ENCODE measurements at regions not wholly inside any gene's neighbourhood (a gene's known extent, or its start where the extent isn't known, plus 50 kb on each side); places are given as distances from the start of the nearest gene placed in this dataset.

GRCh38 chr3:150096700-150097587 is 126.2 kb upstream of the PFN2 start:
- no peaks in the 10 kb centered on the region for H3K27me3 ChIP-seq (ENCODE audit: insufficient read depth, low read length)

GRCh38 chr3:150094150-150094933 is 123.6 kb upstream of the PFN2 start:
- H3K4me1 ChIP-seq (ENCODE audit: insufficient read depth, low read length) = peaks cover 10% of the 10 kb centered on the region
- no peak overlapping the region for H2AFZ ChIP-seq (ENCODE audit: low read depth, low read length)
- H3K9me3 ChIP-seq (ENCODE audit: low read length) = no peaks in the 10 kb centered on the region
- no peak overlapping the region for H3K4me3 ChIP-seq (ENCODE audit: low read length)
- H3K36me3 ChIP-seq (ENCODE audit: insufficient read depth, low read length) = no peaks in the 10 kb centered on the region
- no peaks in the 10 kb centered on the region for H3K27me3 ChIP-seq (ENCODE audit: insufficient read depth, low read length)

More at GRCh38 chr3:150096700-150097587, 126.2 kb upstream of the PFN2 start:
- Histone ChIP-seq H2AFZ (ENCODE audit: low read depth, low read length) (peak overlapping the region; percentile 35), H3K36me3 (ENCODE audit: insufficient read depth, low read length) (no peaks in the 10 kb centered on the region), H3K9me3 (ENCODE audit: low read length) (no peaks in the 10 kb centered on the region), H3K4me1 (ENCODE audit: insufficient read depth, low read length) (peaks cover 2% of the 10 kb centered on the region), H3K4me3 (ENCODE audit: low read length) (no peak overlapping the region)

- Histone ChIP-seq H3K36me3 (ENCODE audit: insufficient read depth, low read length) (no peaks in the 10 kb centered on the region), H3K4me1 (ENCODE audit: insufficient read depth, low read length) (peaks cover 10% of the 10 kb centered on the region), H2AFZ (ENCODE audit: low read depth, low read length) (no peak overlapping the region), H3K27me3 (ENCODE audit: insufficient read depth, low read length) (no peaks in the 10 kb centered on the region), H3K9me3 (ENCODE audit: low read length) (no peaks in the 10 kb centered on the region), H3K4me3 (ENCODE audit: low read length) (no peak overlapping the region)
Observed at GRCh38 chr3:150091626-150092025, 120.9 kb upstream of the PFN2 start.

GRCh38 chr3:150090877-150091276 is 120.2 kb upstream of the PFN2 start:
- peaks cover 10% of the 10 kb centered on the region for H3K4me1 ChIP-seq (ENCODE audit: insufficient read depth, low read length)
- no peaks in the 10 kb centered on the region for H3K9me3 ChIP-seq (ENCODE audit: low read length)
- no peak overlapping the region for H2AFZ ChIP-seq (ENCODE audit: low read depth, low read length)
- H3K4me3 ChIP-seq (ENCODE audit: low read length) = no peak overlapping the region
- no peaks in the 10 kb centered on the region for H3K36me3 ChIP-seq (ENCODE audit: insufficient read depth, low read length)
- H3K27me3 ChIP-seq (ENCODE audit: insufficient read depth, low read length) = no peaks in the 10 kb centered on the region

- Histone ChIP-seq H3K4me1 (ENCODE audit: insufficient read depth, low read length) (peaks cover 10% of the 10 kb centered on the region), H3K36me3 (ENCODE audit: insufficient read depth, low read length) (no peaks in the 10 kb centered on the region), H3K4me3 (ENCODE audit: low read length) (no peak overlapping the region), H3K27me3 (ENCODE audit: insufficient read depth, low read length) (no peaks in the 10 kb centered on the region), H2AFZ (ENCODE audit: low read depth, low read length) (no peak overlapping the region), H3K9me3 (ENCODE audit: low read length) (no peaks in the 10 kb centered on the region)
Observed at GRCh38 chr3:150090006-150090405, 119.3 kb upstream of the PFN2 start.

GRCh38 chr3:150084128-150084527 is 113.4 kb upstream of the PFN2 start:
- H3K4me1 ChIP-seq (ENCODE audit: insufficient read depth, low read length) = peaks cover 19% of the 10 kb centered on the region
- H2AFZ ChIP-seq (ENCODE audit: low read depth, low read length) = no peak overlapping the region
- H3K9me3 ChIP-seq (ENCODE audit: low read length) = no peaks in the 10 kb centered on the region
- H3K27me3 ChIP-seq (ENCODE audit: insufficient read depth, low read length) = no peaks in the 10 kb centered on the region
- no peaks in the 10 kb centered on the region for H3K36me3 ChIP-seq (ENCODE audit: insufficient read depth, low read length)
- H3K4me3 ChIP-seq (ENCODE audit: low read length) = no peak overlapping the region

- H3K4me3 ChIP-seq (ENCODE audit: low read length) = no peak overlapping the region
- peaks cover 24% of the 10 kb centered on the region for H3K4me1 ChIP-seq (ENCODE audit: insufficient read depth, low read length)
- no peaks in the 10 kb centered on the region for H3K27me3 ChIP-seq (ENCODE audit: insufficient read depth, low read length)
- H2AFZ ChIP-seq (ENCODE audit: low read depth, low read length) = peak overlapping the region; percentile 13
- H3K9me3 ChIP-seq (ENCODE audit: low read length) = no peaks in the 10 kb centered on the region
- no peaks in the 10 kb centered on the region for H3K36me3 ChIP-seq (ENCODE audit: insufficient read depth, low read length)
Observed at GRCh38 chr3:150083655-150084042, 113.0 kb upstream of the PFN2 start.

GRCh38 chr3:150082898-150083654 is 112.4 kb upstream of the PFN2 start:
- H2AFZ ChIP-seq (ENCODE audit: low read depth, low read length) = peak overlapping the region; percentile 13
- H3K4me3 ChIP-seq (ENCODE audit: low read length) = no peak overlapping the region

GRCh38 chr3:150081084-150081483 is 110.4 kb upstream of the PFN2 start:
- Histone ChIP-seq H3K27me3 (ENCODE audit: insufficient read depth, low read length) (no peaks in the 10 kb centered on the region), H3K9me3 (ENCODE audit: low read length) (no peaks in the 10 kb centered on the region), H3K36me3 (ENCODE audit: insufficient read depth, low read length) (no peaks in the 10 kb centered on the region)

More at GRCh38 chr3:150082898-150083654, 112.4 kb upstream of the PFN2 start:
- H3K36me3 ChIP-seq (ENCODE audit: insufficient read depth, low read length) = no peaks in the 10 kb centered on the region
- no peaks in the 10 kb centered on the region for H3K27me3 ChIP-seq (ENCODE audit: insufficient read depth, low read length)
- H3K9me3 ChIP-seq (ENCODE audit: low read length) = no peaks in the 10 kb centered on the region
- peaks cover 28% of the 10 kb centered on the region for H3K4me1 ChIP-seq (ENCODE audit: insufficient read depth, low read length)

GRCh38 chr3:150080058-150080730 is 109.5 kb upstream of the PFN2 start:
- Histone ChIP-seq H3K4me3 (ENCODE audit: low read length) (no peak overlapping the region), H3K27me3 (ENCODE audit: insufficient read depth, low read length) (no peaks in the 10 kb centered on the region), H3K9me3 (ENCODE audit: low read length) (no peaks in the 10 kb centered on the region), H3K4me1 (ENCODE audit: insufficient read depth, low read length) (peaks cover 28% of the 10 kb centered on the region), H2AFZ (ENCODE audit: low read depth, low read length) (peak overlapping the region; percentile 19), H3K36me3 (ENCODE audit: insufficient read depth, low read length) (no peaks in the 10 kb centered on the region)

More at GRCh38 chr3:150081084-150081483, 110.4 kb upstream of the PFN2 start:
- H2AFZ ChIP-seq (ENCODE audit: low read depth, low read length) = no peak overlapping the region
- H3K4me1 ChIP-seq (ENCODE audit: insufficient read depth, low read length) = peaks cover 28% of the 10 kb centered on the region
- H3K4me3 ChIP-seq (ENCODE audit: low read length) = no peak overlapping the region

GRCh38 chr3:150079029-150079739 is 108.5 kb upstream of the PFN2 start:
- H3K9me3 ChIP-seq (ENCODE audit: low read length) = no peaks in the 10 kb centered on the region
- no peaks in the 10 kb centered on the region for H3K27me3 ChIP-seq (ENCODE audit: insufficient read depth, low read length)
- no peak overlapping the region for H3K4me3 ChIP-seq (ENCODE audit: low read length)
- H2AFZ ChIP-seq (ENCODE audit: low read depth, low read length) = peak overlapping the region; percentile 24
- peaks cover 37% of the 10 kb centered on the region for H3K4me1 ChIP-seq (ENCODE audit: insufficient read depth, low read length)
- H3K36me3 ChIP-seq (ENCODE audit: insufficient read depth, low read length) = no peaks in the 10 kb centered on the region

Data from neuron (in vitro differentiated cells).